A673 (cell line): ENCODE measurements at regions not wholly inside any gene's neighbourhood (a gene's known extent, or its start where the extent isn't known, plus 50 kb on each side); places are given as distances from the start of the nearest gene placed in this dataset.

ENCODE experiments used
- BruUV-seq: library from RNA; stranded (reverse); fragments of 400-500 nt; replicated peaks from 2 replicates; lab custom pipeline; 2021; lab: Mats Ljungman, UMichigan
- CTCF ChIA-PET: fragments of 300-600 bp; sonication (Branson Sonifier 250); formaldehyde crosslinking; loops from one replicate; lab custom pipeline; 2022; ENCODE audit warnings: antibody characterized with exemption; lab: Charles Lee
- POLR2A ChIA-PET: fragments of 300-600 bp; sonication (Branson Sonifier 250); formaldehyde crosslinking; loops from one replicate; lab custom pipeline; 2022; ENCODE audit warnings: antibody characterized with exemption; ENCODE audit not compliant: low non-redundant PET; lab: Charles Lee
- DNase-seq: peaks from one replicate; pipeline ENCODE4 v3.0.0-alpha.2; 2015; ENCODE audit warnings: low spot score
- H3K27ac ChIP-seq: fragments of 200-600 bp; sonication (generic); 2 replicates; pipeline ENCODE4 v1.5.1; 2016; ENCODE audit warnings: mixed run types, low read depth, mild to moderate bottlenecking, mixed read lengths, antibody characterized with exemption, low read length; ENCODE audit not compliant: poor library complexity, severe bottlenecking
- H3K27me3 ChIP-seq: fragments of 200-600 bp; sonication (generic); replicated peaks from 2 replicates; pipeline ENCODE4 v1.6.1; 2017; ENCODE audit warnings: mixed run types, low read depth, mild to moderate bottlenecking, mixed read lengths, antibody characterized with exemption, low read length; ENCODE audit not compliant: insufficient read depth, poor library complexity
- H3K36me3 ChIP-seq: fragments of 200-600 bp; sonication (generic); 2 replicates; pipeline ENCODE4 v1.6.1; 2016; ENCODE audit warnings: mixed run types, mild to moderate bottlenecking, mixed read lengths, antibody characterized with exemption, low read length; ENCODE audit not compliant: insufficient read depth, poor library complexity, severe bottlenecking
- H3K4me1 ChIP-seq: fragments of 200-600 bp; sonication (generic); 2 replicates; pipeline ENCODE4 v1.6.1; 2017; ENCODE audit warnings: mixed run types, mild to moderate bottlenecking, mixed read lengths, antibody characterized with exemption, low read length; ENCODE audit not compliant: insufficient read depth, poor library complexity, severe bottlenecking
- H3K4me3 ChIP-seq: fragments of 200-600 bp; sonication (generic); 2 replicates; pipeline ENCODE4 v1.5.1; 2016; ENCODE audit warnings: low read depth, mixed run types, mild to moderate bottlenecking, mixed read lengths, low read length; ENCODE audit not compliant: poor library complexity, severe bottlenecking
- H3K9me3 ChIP-seq: fragments of 200-600 bp; sonication (generic); 2 replicates; pipeline ENCODE4 v1.6.1; 2016; ENCODE audit warnings: mixed run types, low read depth, mild to moderate bottlenecking, mixed read lengths, antibody characterized with exemption, low read length; ENCODE audit not compliant: poor library complexity, severe bottlenecking
- CTCF ChIP-seq: fragments of 300-800, 200-600 bp; sonication (generic); conservative IDR thresholded peaks from 2 replicates; pipeline ENCODE4 v1.5.1; 2017; ENCODE audit warnings: low read depth, mild to moderate bottlenecking, antibody characterized with exemption, low read length, moderate library complexity, mixed read lengths
- EZH2 ChIP-seq: fragments of 200-600 bp; sonication (generic); IDR thresholded peaks from 2 replicates; pipeline ENCODE4 v1.6.1; 2017; ENCODE audit warnings: borderline replicate concordance, low read depth, mild to moderate bottlenecking, mixed read lengths, antibody characterized with exemption, low read length; ENCODE audit not compliant: poor library complexity, severe bottlenecking
- intact Hi-C: fragments of 100-400 bp; cut with micrococcal nuclease; formaldehyde crosslinking; loops from one replicate; pipeline ENCODE4 v1.10.0; 2022; ENCODE audit not compliant: unreplicated experiment

GRCh38 chr5:42121401-42121800, 196.3 kb downstream of the FBXO4 start:
- Histone ChIP-seq H3K9me3 (peaks cover 8% of the 10 kb centered on the region), H3K27me3 (no peaks in the 10 kb centered on the region), H3K4me3 (no peak overlapping the region), H3K4me1 (no peaks in the 10 kb centered on the region), H3K36me3 (no peaks in the 10 kb centered on the region), H3K27ac (no peak overlapping the region)
- TF ChIP-seq CTCF (no peak), EZH2 (no peak)
- BruUV-seq, result no TSS peak
- DNase-seq, result no peak
- intact Hi-C loops, result no loop called here
- ChIA-PET POLR2A (no interaction called here), CTCF (no interaction called here)

GRCh38 chr5:42131081-42131480, 206.0 kb downstream of the FBXO4 start:
- TF ChIP-seq EZH2, result no peak
- no peak for TF ChIP-seq CTCF
- Histone ChIP-seq H3K27ac (no peak overlapping the region), H3K4me3 (no peak overlapping the region), H3K9me3 (no peaks in the 10 kb centered on the region), H3K36me3 (no peaks in the 10 kb centered on the region), H3K4me1 (no peaks in the 10 kb centered on the region), H3K27me3 (no peaks in the 10 kb centered on the region)
- ChIA-PET CTCF (no interaction called here), POLR2A (no interaction called here)
- DNase-seq, result no peak
- intact Hi-C loops, result no loop called here
- BruUV-seq, result no TSS peak

GRCh38 chr5:42143361-42143760, 218.3 kb downstream of the FBXO4 start:
- ChIA-PET CTCF (no interaction called here), POLR2A (no interaction called here)
- TF ChIP-seq EZH2, result no peak
- TF ChIP-seq CTCF, result no peak
- no TSS peak for BruUV-seq
- Histone ChIP-seq H3K36me3 (no peaks in the 10 kb centered on the region), H3K27me3 (no peaks in the 10 kb centered on the region), H3K27ac (no peak overlapping the region), H3K4me1 (no peaks in the 10 kb centered on the region), H3K4me3 (no peak overlapping the region), H3K9me3 (no peaks in the 10 kb centered on the region)
- intact Hi-C loops, result no loop called here
- no peak for DNase-seq
